Progenitor cell of endocrine pancreas (in vitro differentiated cells): ENCODE measurements at regions not wholly inside any gene's neighbourhood (a gene's known extent, or its start where the extent isn't known, plus 50 kb on each side); places are given as distances from the start of the nearest gene placed in this dataset.

Experiments used
- DNase-seq: peaks from one replicate; pipeline ENCODE4 v3.0.0; 2021; ENCODE audit warnings: low spot score; ENCODE audit not compliant: unreplicated experiment
- H3K27ac Mint-ChIP-seq: 2 replicates; pipeline ENCODE4 v1.8.0; 2021; ENCODE audit warnings: mild to moderate bottlenecking, moderate library complexity, mixed read lengths
- H3K27me3 Mint-ChIP-seq: 2 replicates; pipeline ENCODE4 v1.8.0; 2021; ENCODE audit warnings: mixed read lengths
- H3K36me3 Mint-ChIP-seq: 2 replicates; pipeline ENCODE4 v1.8.0; 2022; ENCODE audit warnings: mixed read lengths; ENCODE audit not compliant: insufficient read depth
- H3K4me1 Mint-ChIP-seq: 2 replicates; pipeline ENCODE4 v1.8.0; 2021; ENCODE audit warnings: low read depth, mixed read lengths
- H3K4me3 Mint-ChIP-seq: 2 replicates; pipeline ENCODE4 v1.8.0; 2021; ENCODE audit warnings: low read depth, mild to moderate bottlenecking, moderate library complexity, mixed read lengths
- H3K9me3 Mint-ChIP-seq: 2 replicates; pipeline ENCODE4 v1.8.0; 2021; ENCODE audit warnings: low read depth, mixed read lengths
- CTCF ChIP-seq: fragments of 200-600 bp; sonication (generic); IDR thresholded peaks from one replicate; pipeline ENCODE4 v1.5.0; 2021; ENCODE audit warnings: antibody characterized with exemption, mild to moderate bottlenecking; ENCODE audit not compliant: unreplicated experiment

- H3K36me3 Mint-ChIP-seq = no peaks in the 10 kb centered on the region
- no peaks in the 10 kb centered on the region for H3K9me3 Mint-ChIP-seq
- no peaks in the 10 kb centered on the region for H3K27me3 Mint-ChIP-seq
- no peak overlapping the region for H3K4me3 Mint-ChIP-seq
- H3K4me1 Mint-ChIP-seq = no peaks in the 10 kb centered on the region
- H3K27ac Mint-ChIP-seq = no peak overlapping the region
- TF ChIP-seq CTCF = no peak
- no peak for DNase-seq
These were observed 188.1 kb downstream of the SLITRK5 start for GRCh38 chr13:87859261-87859660.

GRCh38 chr13:87867426-87867825, 196.3 kb downstream of the SLITRK5 start:
- Mint-ChIP-seq H3K27ac (no peak overlapping the region), H3K4me1 (no peaks in the 10 kb centered on the region), H3K4me3 (no peak overlapping the region), H3K36me3 (no peaks in the 10 kb centered on the region), H3K27me3 (no peaks in the 10 kb centered on the region), H3K9me3 (no peaks in the 10 kb centered on the region)
- DNase-seq = no peak
- no peak for TF ChIP-seq CTCF

- Mint-ChIP-seq H3K27ac (no peak overlapping the region), H3K27me3 (no peaks in the 10 kb centered on the region), H3K9me3 (no peaks in the 10 kb centered on the region), H3K4me1 (no peaks in the 10 kb centered on the region), H3K4me3 (no peak overlapping the region), H3K36me3 (no peaks in the 10 kb centered on the region)
- no peak for TF ChIP-seq CTCF
- DNase-seq = no peak
These were observed 197.6 kb downstream of the SLITRK5 start for GRCh38 chr13:87868731-87869130.

GRCh38 chr13:87872813-87873212, 201.6 kb downstream of the SLITRK5 start:
- no peak for DNase-seq
- Mint-ChIP-seq H3K27me3 (no peaks in the 10 kb centered on the region), H3K36me3 (no peaks in the 10 kb centered on the region), H3K4me1 (no peaks in the 10 kb centered on the region), H3K4me3 (no peak overlapping the region), H3K9me3 (no peaks in the 10 kb centered on the region), H3K27ac (no peak overlapping the region)
- TF ChIP-seq CTCF = no peak

- DNase-seq = no peak
- H3K27me3 Mint-ChIP-seq = no peaks in the 10 kb centered on the region
- H3K4me3 Mint-ChIP-seq = no peak overlapping the region
- TF ChIP-seq CTCF = no peak
- H3K27ac Mint-ChIP-seq = no peak overlapping the region
- no peaks in the 10 kb centered on the region for H3K4me1 Mint-ChIP-seq
- H3K9me3 Mint-ChIP-seq = no peaks in the 10 kb centered on the region
- H3K36me3 Mint-ChIP-seq = no peaks in the 10 kb centered on the region
These were observed 206.3 kb downstream of the SLITRK5 start for GRCh38 chr13:87877477-87877876.

GRCh38 chr13:87878706-87879105, 207.5 kb downstream of the SLITRK5 start:
- H3K27me3 Mint-ChIP-seq = no peaks in the 10 kb centered on the region

More at GRCh38 chr13:87878706-87879105, 207.5 kb downstream of the SLITRK5 start:
- H3K36me3 Mint-ChIP-seq = no peaks in the 10 kb centered on the region
- no peak for TF ChIP-seq CTCF
- DNase-seq = no peak
- H3K4me3 Mint-ChIP-seq = no peak overlapping the region
- H3K4me1 Mint-ChIP-seq = no peaks in the 10 kb centered on the region
- H3K9me3 Mint-ChIP-seq = no peaks in the 10 kb centered on the region
- no peak overlapping the region for H3K27ac Mint-ChIP-seq
